IPS-NIHi11 (cell line): ENCODE measurements at regions not wholly inside any gene's neighbourhood (a gene's known extent, or its start where the extent isn't known, plus 50 kb on each side); places are given as distances from the start of the nearest gene placed in this dataset.

Experiments
- DNase-seq: peaks from one replicate; pipeline ENCODE4 v3.0.0; 2012; ENCODE audit warnings: mixed read lengths, low spot score

DNA sequence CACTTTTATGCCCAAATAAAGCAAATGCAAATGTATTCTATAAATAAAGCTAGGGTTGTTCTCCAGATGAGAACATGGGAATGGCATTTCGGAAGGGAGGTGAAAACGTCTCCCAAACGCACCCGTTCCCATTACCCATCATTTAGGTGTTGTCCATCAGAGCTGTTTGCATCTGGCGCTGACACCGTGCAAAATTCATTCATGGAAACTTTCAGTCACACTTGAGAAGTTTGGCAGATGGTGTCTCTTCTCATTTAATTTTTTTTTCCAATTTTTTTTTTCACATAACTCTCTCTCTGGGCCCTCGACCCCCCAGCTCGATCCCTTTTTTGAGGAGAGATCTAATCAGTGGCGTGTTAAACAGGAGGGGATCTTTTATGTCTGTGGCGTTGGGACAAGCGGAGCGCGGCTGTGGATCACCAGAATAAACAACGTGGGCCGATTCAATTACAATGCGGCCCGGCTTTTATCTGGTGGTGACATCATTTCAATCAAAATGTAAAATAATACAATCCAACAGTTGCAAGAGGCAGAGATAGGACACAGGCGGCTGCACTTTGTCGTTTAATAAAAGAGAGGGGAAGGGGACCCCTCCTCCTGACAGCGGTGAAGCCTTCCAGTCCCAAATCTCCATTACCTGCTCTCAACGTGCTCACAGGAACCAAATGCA is 246.1 kb upstream of the IRX4 start:
- no peak for DNase-seq

DNA sequence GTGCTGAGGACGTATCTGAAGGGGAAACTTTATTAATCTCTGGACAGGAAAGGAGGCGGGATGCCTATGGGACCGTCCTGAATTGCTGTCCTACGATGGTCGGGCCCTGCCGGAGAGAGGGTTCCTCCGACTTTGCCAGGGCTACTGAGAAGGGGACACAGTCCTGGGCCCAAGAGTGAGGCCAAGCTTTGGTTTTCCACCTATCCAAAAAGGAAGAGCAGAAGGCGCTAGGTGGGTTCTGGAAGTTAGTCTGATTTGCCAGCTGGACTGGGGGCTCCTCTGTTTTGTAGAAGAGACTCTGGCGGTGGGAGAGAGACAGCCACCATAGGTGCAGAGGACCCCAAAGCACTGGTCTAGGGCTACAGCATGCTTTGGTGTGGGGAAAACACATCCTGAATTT is 243.8 kb upstream of the IRX4 start:
- no peak for DNase-seq

DNA sequence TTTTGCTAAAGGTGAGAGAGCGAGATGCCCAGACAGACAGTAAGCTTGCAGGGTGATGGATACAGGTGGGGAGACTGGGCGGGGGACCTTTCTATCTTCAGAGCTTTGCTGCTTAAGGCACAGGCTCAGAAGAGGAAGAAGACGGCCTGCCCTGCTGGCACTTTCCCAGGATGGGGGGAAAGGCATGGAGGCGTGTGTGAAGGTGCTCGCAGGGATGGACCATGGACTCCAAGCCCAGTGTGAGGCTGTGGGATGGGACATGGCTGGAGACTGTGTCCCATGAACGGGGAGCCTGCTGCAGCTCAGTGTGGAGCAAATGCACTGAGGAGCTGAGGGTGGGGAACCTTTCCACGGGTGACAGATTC is 243.2 kb upstream of the IRX4 start:
- DNase-seq: no peak

DNA sequence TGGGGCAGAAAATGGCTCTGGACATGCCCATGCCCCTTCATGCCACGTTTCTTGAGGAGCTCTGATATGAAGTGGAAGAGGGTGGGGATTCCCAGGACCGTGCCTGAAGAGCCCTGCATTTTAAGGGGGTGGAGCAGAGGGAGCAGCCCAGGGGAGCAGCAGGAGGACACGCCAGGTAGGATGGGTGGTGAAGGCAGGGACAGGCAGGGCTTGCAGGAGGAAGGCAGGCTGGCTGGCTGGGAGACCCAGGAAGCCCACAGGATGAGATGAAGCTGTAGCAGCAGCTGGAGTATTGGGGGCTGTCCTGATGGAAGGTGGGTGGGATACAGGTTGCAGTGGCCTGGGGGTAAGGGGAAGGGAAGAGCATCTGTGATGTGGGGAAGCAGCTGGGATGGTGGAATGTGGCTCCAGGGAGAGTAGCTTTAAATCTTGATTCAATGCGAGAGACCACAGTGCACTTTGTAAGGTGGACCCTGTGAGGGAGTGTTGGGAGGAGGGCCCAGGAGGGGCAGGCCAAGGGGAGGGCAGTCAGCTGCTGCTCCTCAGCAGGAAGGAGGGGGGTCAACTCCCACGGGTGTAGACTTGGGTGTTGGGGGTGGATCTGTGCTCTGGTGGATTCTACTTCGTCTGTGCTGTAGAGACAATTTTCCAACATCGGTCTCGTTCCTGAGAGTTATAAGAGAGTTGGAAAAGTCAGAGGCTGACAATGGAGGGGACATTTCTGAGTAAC is 242.6 kb upstream of the IRX4 start:
- no peak for DNase-seq

DNA sequence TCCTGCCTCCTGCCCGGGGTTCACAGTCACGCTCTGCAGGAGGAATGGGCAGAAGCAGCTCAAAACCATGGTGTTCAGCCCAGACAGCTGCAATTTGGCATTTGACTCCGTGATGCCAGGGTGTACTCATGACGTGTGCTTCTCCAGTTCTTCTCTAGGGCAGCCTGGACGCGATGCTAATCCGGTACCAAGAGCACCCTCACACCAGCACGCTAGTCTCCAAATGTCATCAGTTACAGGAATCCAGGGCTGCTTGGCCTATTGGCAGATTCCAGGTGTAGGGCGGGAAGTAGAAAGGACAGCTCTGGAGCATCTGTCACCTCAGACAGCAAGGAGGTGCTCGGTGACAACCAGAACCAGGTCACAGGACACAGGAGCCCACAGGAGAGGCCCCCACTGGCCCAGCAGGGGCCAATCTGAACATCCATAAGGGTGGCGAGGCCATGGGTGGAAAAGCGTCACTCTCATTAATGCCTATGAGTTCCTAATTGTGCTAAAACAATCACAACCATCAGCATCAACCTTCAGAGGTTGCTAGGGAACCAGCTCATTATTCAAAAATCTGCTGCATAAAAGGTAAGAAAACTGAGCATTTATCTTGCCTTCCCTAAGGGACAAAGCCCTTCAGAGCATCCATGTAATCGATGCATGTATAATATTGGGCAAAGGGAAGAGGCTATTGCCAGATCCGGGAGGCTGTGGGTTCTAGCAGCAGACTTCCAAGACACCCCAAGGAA is 241.9 kb upstream of the IRX4 start:
- no peak for DNase-seq

DNA sequence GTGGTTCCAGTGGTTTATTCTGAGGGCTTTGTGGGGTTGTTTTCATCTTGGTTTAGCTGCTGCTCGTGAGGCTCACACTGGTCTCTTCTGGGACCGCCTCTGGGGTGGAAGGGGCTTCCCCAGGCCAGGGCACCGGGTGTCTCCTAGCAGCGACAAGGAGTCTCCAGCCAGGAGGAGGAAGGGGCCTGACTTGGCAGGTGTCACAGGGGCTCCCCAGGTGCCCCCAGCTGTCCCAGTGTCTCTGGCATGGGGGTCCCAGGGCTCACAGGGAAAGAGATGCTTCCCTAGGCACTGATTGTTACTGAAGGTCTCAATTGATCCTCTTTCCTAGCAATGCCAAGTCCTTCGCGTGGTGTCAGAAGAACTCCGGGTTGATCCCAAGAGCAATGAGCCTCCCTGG is 241.1 kb upstream of the IRX4 start:
- no peak for DNase-seq

DNA sequence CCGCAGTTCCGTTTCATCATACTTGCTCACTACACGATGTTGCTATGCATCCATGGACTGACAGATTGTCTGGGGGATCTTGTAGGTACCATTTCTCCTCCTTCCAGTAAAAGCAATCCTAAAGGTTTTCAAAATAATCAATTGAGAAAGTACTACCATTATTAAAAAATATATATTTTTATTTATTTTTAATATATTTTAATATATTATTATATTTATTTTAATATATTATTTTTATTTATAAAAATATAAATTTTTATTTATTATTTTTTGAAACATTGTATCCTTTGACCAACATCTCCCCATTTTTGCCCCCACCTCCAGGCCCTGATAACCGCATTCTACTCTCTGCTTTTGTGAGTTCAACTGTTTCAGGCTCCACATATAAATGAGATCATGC is 237.6 kb upstream of the IRX4 start:
- DNase-seq: no peak

DNA sequence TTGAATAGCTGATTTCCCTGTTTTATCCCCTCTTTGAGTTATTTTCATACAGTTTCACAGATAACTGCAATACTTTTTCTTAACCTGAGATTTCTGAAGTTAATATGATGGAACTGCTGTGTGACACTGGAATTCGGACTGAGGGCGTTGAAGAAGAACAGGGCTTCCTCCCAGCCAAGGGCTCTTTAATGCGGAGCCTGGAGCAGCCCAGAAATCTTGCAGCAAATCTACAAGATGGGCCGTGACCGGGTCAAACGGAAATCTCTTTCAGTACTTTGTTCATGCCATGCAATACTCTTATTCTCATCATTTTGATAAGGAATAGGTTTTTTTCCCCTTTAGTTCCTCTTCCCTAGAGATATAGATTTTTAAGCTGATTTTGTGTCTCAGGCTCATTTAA is 236.8 kb upstream of the IRX4 start:
- no peak for DNase-seq

DNA sequence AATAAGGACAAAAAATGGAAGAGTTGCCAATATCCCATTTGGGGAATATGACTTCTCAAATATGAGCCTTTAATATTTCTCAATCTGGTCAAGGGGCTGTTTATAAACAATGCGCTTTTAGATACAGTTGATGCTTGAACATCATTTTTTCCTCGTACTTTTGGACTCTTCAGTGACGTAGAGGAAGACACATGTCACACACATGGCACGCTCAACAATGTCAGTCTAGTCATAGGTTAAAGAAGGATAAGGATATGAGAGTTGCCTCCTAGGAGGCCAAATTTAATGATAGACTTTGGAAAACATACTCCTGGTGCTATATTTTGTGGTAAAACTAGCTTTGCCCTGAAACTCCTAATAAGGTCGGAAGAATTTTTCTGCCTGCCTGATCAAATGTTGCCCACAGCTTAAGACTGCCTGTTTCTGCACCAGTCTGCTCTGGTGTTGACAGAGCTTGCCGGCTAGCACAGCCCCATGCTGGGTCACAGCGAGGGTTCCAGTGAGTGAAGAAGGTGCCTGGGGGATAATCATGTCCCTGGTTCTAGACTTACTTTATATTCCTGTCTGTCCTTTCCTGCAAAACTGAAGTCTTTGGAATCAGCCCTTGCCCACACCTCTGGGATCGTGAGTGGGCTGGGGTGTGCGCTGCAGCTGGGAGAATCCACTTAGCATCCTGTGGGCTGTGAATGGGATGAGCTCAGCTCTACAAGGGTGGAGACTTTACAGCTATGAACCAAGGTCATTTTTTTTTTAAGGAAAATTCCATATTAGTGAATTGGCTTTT is 230.8 kb upstream of the IRX4 start:
- DNase-seq: no peak

DNA sequence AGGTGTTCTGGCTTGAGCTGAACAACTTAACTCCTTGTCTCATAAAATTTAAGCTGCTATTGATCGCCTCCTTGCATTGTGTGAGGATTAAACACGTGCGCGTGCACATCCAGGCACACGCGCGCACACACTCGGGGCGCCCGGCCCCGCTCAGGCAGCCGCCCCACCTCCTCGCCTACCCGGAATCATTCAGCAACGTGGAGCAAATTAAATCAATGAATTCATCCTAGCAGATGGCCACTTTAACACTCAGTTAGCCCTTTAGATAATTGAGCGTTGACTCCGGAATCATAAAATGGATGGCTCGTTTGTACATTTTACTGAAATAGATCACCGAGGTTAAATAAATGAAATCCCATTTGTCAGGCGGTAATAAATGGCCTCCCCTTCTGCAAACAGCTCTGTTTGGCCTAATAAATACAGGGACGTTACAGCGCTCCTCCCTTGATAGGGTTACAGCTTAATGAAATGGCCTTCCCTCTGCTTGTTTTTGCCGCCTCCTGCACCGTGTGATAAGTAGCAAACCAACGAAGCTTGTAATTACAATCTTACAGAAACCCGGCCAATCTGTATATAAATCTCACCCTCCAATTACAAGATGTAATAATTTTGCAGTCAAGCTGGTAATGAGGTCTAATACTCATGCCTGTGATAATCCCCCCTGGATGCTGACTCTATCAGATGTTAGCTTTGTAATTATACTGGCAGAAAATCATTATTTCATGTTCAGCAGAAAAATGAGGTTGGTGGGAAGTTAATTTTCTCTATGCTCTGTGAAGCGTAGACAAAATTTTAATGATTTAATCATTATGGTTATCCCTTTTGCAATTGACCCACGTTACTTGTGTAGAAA is 229.7 kb upstream of the IRX4 start:
- DNase-seq: no peak

DNA sequence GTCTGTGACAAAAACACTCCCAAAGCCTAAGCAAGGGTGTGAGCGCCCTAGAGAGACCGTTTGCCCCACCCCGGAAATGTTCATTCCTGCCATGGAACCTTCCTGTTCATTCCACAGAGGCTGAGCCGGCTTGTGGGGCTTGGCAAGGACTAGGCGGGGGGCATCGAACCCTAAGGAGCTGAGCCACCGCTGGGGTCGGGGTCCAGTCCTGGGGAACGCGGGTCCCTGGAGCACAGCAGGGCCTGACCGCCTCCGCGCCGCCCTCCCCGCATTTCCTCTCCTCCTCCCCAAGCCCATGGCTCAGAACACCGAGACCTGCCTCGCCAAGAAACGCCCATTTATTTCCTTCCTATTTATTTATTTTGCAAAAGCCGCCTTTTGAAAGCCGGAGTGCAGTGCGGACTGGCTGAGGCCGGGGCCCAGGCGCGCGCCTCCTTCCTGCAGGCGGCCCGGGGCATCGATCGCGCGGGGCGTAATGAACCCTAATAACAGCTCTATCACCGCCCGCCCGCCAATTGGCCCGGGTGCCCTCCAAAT is 228.9 kb upstream of the IRX4 start:
- DNase-seq: no peak

DNA sequence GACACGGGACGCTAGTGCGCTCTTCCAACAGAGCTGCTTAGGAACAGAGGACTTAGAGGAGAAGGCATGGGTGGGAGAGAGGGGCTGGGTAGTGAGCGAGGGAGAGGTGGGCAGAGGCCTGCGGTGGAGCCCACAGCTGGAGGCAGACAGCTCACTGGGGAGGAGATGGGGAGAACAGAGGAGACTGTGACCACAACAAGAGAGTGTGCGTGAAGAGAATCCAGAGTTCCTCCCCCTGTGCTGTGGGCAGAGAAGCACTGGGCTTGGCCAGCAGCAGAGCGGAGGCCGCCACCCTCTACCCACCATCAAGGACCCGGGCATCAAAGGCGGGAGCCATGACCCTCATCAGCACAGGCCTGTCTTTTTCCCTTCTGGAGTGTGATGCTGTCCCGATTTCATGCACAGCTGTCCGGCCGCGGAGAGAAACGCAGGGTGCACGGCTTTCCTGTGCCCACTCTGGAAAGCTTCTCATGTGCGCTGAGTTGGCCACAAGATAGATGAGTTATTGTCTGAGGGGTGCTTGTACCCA is 228.3 kb upstream of the IRX4 start:
- DNase-seq: no peak

DNA sequence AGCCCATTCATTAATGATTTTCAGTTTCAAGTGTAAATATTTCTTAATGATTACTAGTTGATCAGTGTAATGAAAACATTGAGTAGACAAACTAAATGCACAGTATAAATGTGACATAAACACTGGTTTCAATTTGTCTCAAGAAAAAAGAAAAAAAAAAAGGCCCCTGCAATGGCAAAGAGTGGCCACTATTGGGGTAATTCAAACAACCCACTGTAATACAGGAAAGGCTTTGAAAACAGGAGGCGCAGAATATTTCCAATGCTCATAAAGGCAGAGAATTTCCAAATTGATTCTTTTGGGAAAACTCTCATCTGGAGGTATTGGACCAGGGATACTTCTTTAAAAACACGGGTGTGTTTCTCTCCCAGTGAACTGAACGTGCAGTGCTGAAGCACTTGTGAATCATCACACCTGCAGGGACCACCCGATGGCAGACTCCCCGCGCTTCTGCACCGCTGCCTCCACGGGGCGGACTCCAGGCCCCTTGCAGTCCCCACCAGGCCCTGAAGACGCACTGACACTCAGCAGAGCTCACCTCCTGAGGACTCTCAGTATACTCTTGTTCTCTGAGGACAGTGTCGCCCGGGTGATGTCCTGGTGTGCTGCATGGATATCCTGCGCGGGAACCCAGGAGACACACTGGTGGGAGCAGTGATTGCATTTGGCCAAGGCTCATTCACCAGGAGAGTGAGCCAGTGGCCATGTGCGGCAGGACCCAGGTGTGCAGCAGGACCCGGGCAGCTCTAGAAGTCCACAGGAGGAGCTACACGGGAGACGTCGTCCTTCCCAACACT is 227.6 kb upstream of the IRX4 start:
- DNase-seq: no peak

DNA sequence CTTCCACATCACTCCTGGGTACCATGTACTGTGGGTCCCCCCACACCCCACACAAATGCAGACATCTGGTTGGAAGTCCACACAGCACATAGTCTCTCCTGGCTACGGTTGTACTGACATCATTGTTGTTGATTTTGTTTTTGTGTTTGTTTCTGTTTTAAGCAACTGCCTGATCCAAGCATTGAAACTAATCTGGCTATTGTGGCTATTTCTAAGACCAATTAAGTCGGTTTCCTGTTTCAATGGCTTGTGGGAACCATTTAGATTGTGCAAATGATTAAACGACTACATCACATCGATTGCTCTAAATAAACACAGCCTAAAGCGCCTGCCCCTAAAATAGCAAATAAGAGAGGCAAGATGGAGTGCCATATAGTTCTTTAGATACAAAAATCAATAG is 226.8 kb upstream of the IRX4 start:
- DNase-seq: no peak

DNA sequence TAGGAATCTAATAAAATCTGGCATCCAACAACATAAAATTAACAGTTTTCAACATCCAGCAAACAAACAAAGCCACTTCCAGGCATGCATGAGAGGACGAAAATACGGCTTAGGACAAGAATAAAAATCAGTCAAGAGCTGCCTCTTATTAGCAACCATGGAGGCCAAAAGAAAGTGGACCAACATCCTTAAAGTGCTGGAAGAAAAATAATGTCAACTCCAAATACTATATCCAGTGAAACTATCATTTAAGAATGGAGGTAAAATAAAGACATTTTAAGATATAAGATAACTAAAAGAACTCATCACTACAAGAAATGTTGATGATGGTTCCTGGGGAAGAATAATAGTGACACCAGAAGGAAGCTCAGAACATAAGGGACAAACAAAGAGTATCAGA is 224.0 kb upstream of the IRX4 start:
- DNase-seq: no peak

DNA sequence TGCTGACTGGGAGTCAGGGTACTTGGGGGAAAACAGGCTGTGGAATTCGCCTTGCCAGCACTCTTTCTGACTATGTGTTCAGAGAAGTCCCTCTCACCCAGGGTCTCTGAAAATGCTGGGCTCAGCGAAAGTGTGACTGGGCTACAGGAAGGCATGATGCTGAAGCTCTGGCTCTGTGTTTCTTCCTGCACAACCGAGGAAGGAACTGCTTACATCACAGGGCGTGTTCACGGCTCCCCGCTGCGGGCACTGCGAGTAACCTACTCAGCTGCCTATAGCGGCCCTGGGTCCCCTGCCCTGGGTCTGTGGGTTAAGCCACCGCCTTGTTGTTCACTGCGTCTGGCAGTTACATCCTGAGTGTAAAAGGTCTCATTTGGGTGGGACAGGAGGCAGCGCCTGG is 222.4 kb upstream of the IRX4 start:
- no peak for DNase-seq

DNA sequence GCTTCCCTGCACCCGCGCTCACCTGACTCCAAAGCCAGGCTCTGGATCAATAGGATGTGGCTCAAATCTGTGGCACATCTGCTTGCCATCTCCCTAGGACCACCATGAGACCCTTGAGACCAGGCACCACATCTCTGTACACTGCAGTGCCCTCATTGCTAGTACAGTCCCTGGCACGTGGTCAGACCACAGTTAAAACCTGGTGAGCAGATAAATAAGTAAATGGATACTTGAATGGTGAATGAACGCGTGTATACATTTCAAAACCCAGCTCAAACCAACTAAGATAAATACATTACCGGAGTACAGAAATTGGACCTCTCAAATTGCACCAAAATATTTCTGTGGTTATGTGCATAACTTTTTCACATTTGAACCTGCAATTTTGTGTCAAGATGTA is 221.2 kb upstream of the IRX4 start:
- no peak for DNase-seq

DNA sequence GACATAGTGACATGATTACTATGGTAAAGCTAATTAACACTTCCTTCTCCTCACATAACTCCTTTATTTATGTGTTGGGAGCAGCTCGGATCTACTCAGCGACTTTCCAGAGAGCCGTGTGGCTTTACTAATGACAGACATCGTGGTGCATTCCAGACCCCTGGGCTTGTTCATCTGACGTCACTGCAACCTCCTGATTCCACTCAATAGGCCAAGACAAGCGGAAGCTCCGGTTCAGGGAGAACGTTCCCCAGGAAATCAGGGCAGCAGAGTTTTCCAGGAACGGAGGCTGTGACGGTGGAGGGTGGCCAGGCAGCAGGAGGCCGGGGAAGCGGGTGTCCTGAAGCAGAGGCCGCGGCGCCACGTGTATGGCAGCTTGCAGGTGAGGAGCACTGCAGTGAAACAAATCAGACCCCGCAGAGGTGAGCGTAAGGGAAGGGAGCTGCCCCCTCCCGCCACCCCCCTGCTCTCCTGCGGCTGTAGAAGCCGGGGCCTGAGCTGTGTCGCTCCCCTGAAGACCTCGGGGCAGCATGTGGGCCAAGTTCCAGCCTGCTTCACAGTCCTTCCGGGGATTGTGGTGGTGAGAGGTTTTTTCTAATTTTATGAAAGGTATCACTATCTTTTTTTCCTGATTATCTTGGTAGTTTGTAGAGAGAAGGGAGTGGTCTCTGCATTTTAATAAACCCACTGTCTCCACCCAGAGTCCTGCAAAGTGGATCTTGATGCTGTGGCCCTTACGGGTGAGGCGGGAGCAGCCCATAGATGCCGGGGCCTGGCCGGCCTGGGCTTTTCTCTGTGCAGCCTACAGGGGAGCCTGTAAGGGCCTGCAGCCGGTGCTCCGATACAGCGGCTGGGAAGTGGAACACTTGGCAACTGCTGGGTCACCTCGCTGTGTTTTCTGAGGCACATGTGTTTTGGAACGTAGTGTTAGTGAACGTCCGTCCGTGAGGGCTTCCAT is 220.4 kb upstream of the IRX4 start:
- no peak for DNase-seq

DNA sequence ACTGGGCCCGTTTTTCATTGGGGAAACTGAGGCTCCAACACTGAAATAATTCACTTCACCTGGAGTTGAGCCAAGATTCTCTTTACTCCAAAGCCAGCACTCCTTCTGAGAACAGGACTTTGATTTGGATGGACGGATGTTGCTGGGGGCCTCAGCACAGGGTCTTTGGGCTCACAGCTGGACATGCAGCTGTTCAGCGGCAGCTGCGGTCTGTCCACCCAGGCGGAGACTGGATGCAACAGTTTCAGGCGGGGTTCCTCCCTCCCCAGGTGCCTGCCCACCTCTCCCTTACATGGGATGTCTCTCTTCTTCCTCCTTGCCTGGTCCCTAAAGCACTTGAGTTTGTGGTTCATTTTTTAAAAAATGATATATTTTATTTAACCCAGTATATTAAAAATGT is 219.0 kb upstream of the IRX4 start:
- DNase-seq: no peak
